ENCODE measurements at regions not wholly inside any gene's neighbourhood (a gene's known extent, or its start where the extent isn't known, plus 50 kb on each side); places are given as distances from the start of the nearest gene placed in this dataset.
A peak's percentile ranks its signal among the peaks of the same experiment; 100 is the strongest.

GRCh38 chr16:5903153-5903552 lies 805.6 kb upstream of the EEF2KMT start:
- DNase-seq (ENCODE audit: low spot score), result peak; percentile 3

GRCh38 chr16:5900046-5900445 lies 802.5 kb upstream of the EEF2KMT start:
- no peak for DNase-seq (ENCODE audit: low spot score)

GRCh38 chr16:5895976-5896375 lies 798.4 kb upstream of the EEF2KMT start:
- no peak for DNase-seq (ENCODE audit: low spot score)

GRCh38 chr16:5895137-5895536 lies 797.5 kb upstream of the EEF2KMT start:
- no peak for DNase-seq (ENCODE audit: low spot score)

- no peak for DNase-seq (ENCODE audit: low spot score)
Observed at GRCh38 chr16:5891296-5891695, 793.7 kb upstream of the EEF2KMT start.

GRCh38 chr16:5885521-5885920 lies 787.9 kb upstream of the EEF2KMT start:
- no peak for DNase-seq (ENCODE audit: low spot score)

GRCh38 chr16:5884996-5885395 lies 787.4 kb upstream of the EEF2KMT start:
- no peak for DNase-seq (ENCODE audit: low spot score)

GRCh38 chr16:5884339-5884738 lies 786.7 kb upstream of the EEF2KMT start:
- no peak for DNase-seq (ENCODE audit: low spot score)

- no peak for DNase-seq (ENCODE audit: low spot score)
Observed at GRCh38 chr16:5882087-5882640, 784.6 kb upstream of the EEF2KMT start.

GRCh38 chr16:5875416-5875815 lies 777.8 kb upstream of the EEF2KMT start:
- DNase-seq (ENCODE audit: low spot score), result no peak

- DNase-seq (ENCODE audit: low spot score), result no peak
Observed at GRCh38 chr16:5874899-5875298, 777.3 kb upstream of the EEF2KMT start.

- DNase-seq (ENCODE audit: low spot score), result no peak
Observed at GRCh38 chr16:5873221-5873620, 775.6 kb upstream of the EEF2KMT start.

GRCh38 chr16:5870886-5871691 lies 773.5 kb upstream of the EEF2KMT start:
- no peak for DNase-seq (ENCODE audit: low spot score)

- DNase-seq (ENCODE audit: low spot score), result no peak
Observed at GRCh38 chr16:5867250-5867649, 769.7 kb upstream of the EEF2KMT start.

- no peak for DNase-seq (ENCODE audit: low spot score)
Observed at GRCh38 chr16:5865236-5865635, 767.6 kb upstream of the EEF2KMT start.

GRCh38 chr16:5863071-5863606 lies 765.5 kb upstream of the EEF2KMT start:
- DNase-seq (ENCODE audit: low spot score), result no peak

GRCh38 chr16:5862103-5862840 lies 764.7 kb upstream of the EEF2KMT start:
- no peak for DNase-seq (ENCODE audit: low spot score)

- no peak for DNase-seq (ENCODE audit: low spot score)
Observed at GRCh38 chr16:5861241-5861640, 763.6 kb upstream of the EEF2KMT start.

GRCh38 chr16:5858180-5858579 lies 760.6 kb upstream of the EEF2KMT start:
- DNase-seq (ENCODE audit: low spot score), result no peak

- no peak for DNase-seq (ENCODE audit: low spot score)
Observed at GRCh38 chr16:5854027-5854426, 756.4 kb upstream of the EEF2KMT start.

- no peak for DNase-seq (ENCODE audit: low spot score)
Observed at GRCh38 chr16:5852151-5852550, 754.6 kb upstream of the EEF2KMT start.

GRCh38 chr16:5851393-5851982 lies 753.9 kb upstream of the EEF2KMT start:
- peak; percentile 3 for DNase-seq (ENCODE audit: low spot score)

All from RKO (cell line).